ENCODE measurements at regions not wholly inside any gene's neighbourhood (a gene's known extent, or its start where the extent isn't known, plus 50 kb on each side); places are given as distances from the start of the nearest gene placed in this dataset.

DNA sequence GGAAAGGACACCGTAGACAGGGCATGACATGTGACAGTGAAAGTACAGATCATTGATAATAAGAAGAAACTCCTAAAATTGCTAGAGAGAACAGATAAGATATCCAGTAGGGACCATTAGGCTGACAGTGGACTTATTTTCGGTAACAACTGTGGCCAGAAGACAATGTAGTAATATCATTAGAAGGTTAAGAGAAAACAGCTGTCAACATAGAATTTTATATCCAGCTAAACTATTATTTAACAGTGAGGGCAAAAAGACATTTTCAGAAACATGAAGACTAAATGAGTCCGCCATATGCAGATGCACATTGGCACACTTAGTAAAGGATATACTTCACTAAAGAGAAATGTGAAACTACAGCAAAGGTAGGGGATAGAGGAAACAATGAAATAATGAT, 95.4 kb upstream of the GUCA2B start (continued):
- TF ChIP-seq PRDM10 (tag by site-specific recombination; IDR thresholded peaks at IDR 0.05), result no peak

DNA sequence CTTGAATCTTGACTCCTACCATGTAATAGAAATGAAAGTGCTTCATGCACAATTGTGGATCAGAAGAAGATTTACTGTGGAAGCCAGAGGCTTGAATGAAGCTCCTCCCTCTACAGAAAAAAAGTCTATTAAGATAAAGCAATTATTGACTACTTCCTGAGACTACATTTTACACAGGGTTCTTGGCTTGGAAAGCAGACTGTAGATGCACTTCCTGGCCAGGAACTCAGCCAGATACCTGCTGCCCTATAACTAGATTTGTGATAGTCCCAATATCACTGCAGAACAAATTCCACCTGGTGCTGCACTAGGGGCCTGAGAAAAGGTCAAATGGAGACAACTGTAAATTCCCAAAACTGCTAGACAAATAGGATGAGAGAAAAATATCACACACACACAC, 96.8 kb upstream of the GUCA2B start:
- TF ChIP-seq TRIM28 (IDR thresholded peaks at IDR 0.05; ENCODE audit: borderline replicate concordance, low read length), result no peak
- TF ChIP-seq RBAK (tag by site-specific recombination; IDR thresholded peaks at IDR 0.05), result no peak
- no peak for TF ChIP-seq SETDB1 (IDR thresholded peaks at IDR 0.05; ENCODE audit: insufficient read length, low read length)
- TF ChIP-seq, protein P1, sequence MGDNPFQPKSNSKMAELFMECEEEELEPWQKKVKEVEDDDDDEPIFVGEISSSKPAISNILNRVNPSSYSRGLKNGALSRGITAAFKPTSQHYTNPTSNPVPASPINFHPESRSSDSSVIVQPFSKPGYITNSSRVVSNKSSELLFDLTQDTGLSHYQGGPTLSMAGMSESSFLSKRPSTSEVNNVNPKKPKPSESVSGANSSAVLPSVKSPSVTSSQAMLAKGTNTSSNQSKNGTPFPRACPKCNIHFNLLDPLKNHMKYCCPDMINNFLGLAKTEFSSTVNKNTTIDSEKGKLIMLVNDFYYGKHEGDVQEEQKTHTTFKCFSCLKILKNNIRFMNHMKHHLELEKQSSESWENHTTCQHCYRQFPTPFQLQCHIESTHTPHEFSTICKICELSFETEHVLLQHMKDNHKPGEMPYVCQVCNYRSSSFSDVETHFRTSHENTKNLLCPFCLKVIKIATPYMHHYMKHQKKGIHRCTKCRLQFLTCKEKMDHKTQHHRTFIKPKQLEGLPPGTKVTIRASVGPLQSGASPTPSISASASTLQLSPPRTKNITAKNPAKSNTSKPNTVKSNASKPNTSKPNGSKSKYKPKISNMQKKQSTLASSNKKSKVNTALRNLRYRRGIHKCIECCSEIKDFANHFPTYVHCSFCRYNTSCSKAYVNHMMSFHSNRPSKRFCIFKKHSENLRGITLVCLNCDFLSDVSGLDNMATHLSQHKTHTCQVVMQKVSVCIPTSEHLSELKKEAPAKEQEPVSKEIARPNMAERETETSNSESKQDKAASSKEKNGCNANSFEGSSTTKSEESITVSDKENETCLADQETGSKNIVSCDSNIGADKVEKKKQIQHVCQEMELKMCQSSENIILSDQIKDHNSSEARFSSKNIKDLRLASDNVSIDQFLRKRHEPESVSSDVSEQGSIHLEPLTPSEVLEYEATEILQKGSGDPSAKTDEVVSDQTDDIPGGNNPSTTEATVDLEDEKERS (tag by site-specific recombination; IDR thresholded peaks at IDR 0.05), result no peak
- H3K36me3 ChIP-seq (ENCODE audit: control insufficient read depth in 2 of 2, insufficient read depth in 1 of 2, low read length in 2 of 2), result no peaks in the 10 kb centered on the region
- no peak overlapping the region for H3K4me3 ChIP-seq (ENCODE audit: low read depth, low read length)
- ChIA-PET CTCF (interaction anchor here (1.0 kb wide), 1 partner anchor 9 kb away, joined by 3 read pairs; no protein-coding TSS in a partner anchor), POLR2A (no interaction called here)
- no peaks in the 10 kb centered on the region for H3K9me3 ChIP-seq (ENCODE audit: control insufficient read depth, insufficient read depth, low read depth, low read length)
- H3K4me1 ChIP-seq (ENCODE audit: control insufficient read depth, insufficient read depth, low read length), result no peaks in the 10 kb centered on the region
- no peak overlapping the region for H3K27ac ChIP-seq (ENCODE audit: extremely low read depth, low read depth, low read length)

- POLR2A ChIA-PET, result no interaction called here
- H3K4me3 ChIP-seq (ENCODE audit: low read depth, low read length), result no peak overlapping the region
- H3K4me1 ChIP-seq (ENCODE audit: control insufficient read depth, insufficient read depth, low read length), result no peaks in the 10 kb centered on the region
- H3K27ac ChIP-seq (ENCODE audit: extremely low read depth, low read depth, low read length), result no peak overlapping the region
- H3K36me3 ChIP-seq (ENCODE audit: control insufficient read depth in 2 of 2, insufficient read depth in 1 of 2, low read length in 2 of 2), result no peaks in the 10 kb centered on the region
- H3K9me3 ChIP-seq (ENCODE audit: control insufficient read depth, insufficient read depth, low read depth, low read length), result no peaks in the 10 kb centered on the region
- CTCF ChIA-PET, result no interaction called here
- TF ChIP-seq ZNF114 (tag by site-specific recombination; IDR thresholded peaks at IDR 0.05) (no peak), ZNF391 (tag by site-specific recombination; IDR thresholded peaks at IDR 0.05; ENCODE audit: borderline replicate concordance, low read depth) (no peak), ZNF311 (tag by site-specific recombination; IDR thresholded peaks at IDR 0.05; ENCODE audit: borderline replicate concordance) (no peak), ZNF26 (tag by site-specific recombination; IDR thresholded peaks at IDR 0.05) (no peak), ZNF473 (tag by site-specific recombination; IDR thresholded peaks at IDR 0.05) (no peak), ZNF596 (tag by site-specific recombination; IDR thresholded peaks at IDR 0.05) (no peak), ZNF449 (tag by site-specific recombination; IDR thresholded peaks at IDR 0.05) (no peak), TCF7L2 (IDR thresholded peaks at IDR 0.05; ENCODE audit: borderline replicate concordance, low read depth, low read length) (no peak), ZNF426 (tag by site-specific recombination; IDR thresholded peaks at IDR 0.05) (no peak), ZNF830 (tag by site-specific recombination; IDR thresholded peaks at IDR 0.05; ENCODE audit: low read depth) (no peak), ZNF747 (tag by site-specific recombination; IDR thresholded peaks at IDR 0.05) (no peak), ZNF16 (tag by site-specific recombination; IDR thresholded peaks at IDR 0.05; ENCODE audit: low read depth) (no peak)
- TF ChIP-seq, protein P2, sequence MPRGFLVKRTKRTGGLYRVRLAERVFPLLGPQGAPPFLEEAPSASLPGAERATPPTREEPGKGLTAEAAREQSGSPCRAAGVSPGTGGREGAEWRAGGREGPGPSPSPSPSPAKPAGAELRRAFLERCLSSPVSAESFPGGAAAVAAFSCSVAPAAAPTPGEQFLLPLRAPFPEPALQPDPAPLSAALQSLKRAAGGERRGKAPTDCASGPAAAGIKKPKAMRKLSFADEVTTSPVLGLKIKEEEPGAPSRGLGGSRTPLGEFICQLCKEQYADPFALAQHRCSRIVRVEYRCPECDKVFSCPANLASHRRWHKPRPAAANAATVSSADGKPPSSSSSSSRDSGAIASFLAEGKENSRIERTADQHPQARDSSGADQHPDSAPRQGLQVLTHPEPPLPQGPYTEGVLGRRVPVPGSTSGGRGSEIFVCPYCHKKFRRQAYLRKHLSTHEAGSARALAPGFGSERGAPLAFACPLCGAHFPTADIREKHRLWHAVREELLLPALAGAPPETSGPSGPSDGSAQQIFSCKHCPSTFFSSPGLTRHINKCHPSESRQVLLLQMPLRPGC (tag by site-specific recombination; IDR thresholded peaks at IDR 0.05), result no peak
Measured at GRCh38 chr1:42055061-42055460, 98.1 kb upstream of the GUCA2B start.
